ENCODE measurements at regions not wholly inside any gene's neighbourhood (a gene's known extent, or its start where the extent isn't known, plus 50 kb on each side); places are given as distances from the start of the nearest gene placed in this dataset.

- TF ChIP-seq, protein P1, sequence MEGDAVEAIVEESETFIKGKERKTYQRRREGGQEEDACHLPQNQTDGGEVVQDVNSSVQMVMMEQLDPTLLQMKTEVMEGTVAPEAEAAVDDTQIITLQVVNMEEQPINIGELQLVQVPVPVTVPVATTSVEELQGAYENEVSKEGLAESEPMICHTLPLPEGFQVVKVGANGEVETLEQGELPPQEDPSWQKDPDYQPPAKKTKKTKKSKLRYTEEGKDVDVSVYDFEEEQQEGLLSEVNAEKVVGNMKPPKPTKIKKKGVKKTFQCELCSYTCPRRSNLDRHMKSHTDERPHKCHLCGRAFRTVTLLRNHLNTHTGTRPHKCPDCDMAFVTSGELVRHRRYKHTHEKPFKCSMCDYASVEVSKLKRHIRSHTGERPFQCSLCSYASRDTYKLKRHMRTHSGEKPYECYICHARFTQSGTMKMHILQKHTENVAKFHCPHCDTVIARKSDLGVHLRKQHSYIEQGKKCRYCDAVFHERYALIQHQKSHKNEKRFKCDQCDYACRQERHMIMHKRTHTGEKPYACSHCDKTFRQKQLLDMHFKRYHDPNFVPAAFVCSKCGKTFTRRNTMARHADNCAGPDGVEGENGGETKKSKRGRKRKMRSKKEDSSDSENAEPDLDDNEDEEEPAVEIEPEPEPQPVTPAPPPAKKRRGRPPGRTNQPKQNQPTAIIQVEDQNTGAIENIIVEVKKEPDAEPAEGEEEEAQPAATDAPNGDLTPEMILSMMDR (IDR thresholded peaks at IDR 0.05) = no peak
- TF ChIP-seq POLR2A (IDR thresholded peaks at IDR 0.05) = no peak
- no peaks in the 10 kb centered on the region for H3K9me3 ChIP-seq (replicated peaks in 1 of 3)
- no peaks in the 10 kb centered on the region for H3K27me3 ChIP-seq
- H3K36me3 ChIP-seq (replicated peaks in 1 of 2) = no peaks in the 10 kb centered on the region
- 57 to 63% (median 62%) methylated on average over 5 of the region's 5 CpGs for WGBS, 4 donors
- no peak overlapping the region for H3K4me3 ChIP-seq
- no peak for DNase-seq
- H3K27ac ChIP-seq = no peak overlapping the region
- intact Hi-C loops (cut with DNase I) = no loop called here
- no peaks in the 10 kb centered on the region for H3K4me1 ChIP-seq (replicated peaks in 1 of 2)
These were observed 212.2 kb downstream of the CHRM2 start for GRCh38 chr7:137080516-137081203.

DNA sequence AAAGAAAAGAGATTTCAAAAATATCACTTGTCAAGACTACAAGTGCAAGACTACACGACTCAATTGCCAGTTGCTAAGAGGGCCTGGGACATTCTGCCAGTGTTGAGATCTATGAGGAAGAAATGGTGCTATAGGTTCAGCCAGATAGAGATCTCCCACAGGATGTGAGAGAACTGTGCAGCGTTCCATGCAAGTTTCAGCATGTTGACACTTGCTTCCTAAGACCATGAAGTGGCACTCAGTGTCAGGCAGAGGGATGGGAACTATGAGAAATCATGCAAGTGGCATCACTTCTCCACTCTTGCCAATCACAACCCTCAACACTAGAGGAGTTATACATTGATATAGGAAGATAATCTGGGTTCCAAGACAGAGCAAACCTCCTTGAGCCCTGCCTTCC is 210.3 kb downstream of the CHRM2 start:
- no peaks in the 10 kb centered on the region for H3K9me3 ChIP-seq (replicated peaks in 1 of 3)
- no peaks in the 10 kb centered on the region for H3K27me3 ChIP-seq
- DNase-seq = no peak
- H3K4me1 ChIP-seq (replicated peaks in 1 of 2) = no peaks in the 10 kb centered on the region
- TF ChIP-seq POLR2A (IDR thresholded peaks at IDR 0.05) = no peak
- TF ChIP-seq, protein P1 (IDR thresholded peaks at IDR 0.05) = no peak
- intact Hi-C loops (cut with DNase I) = no loop called here
- H3K27ac ChIP-seq = no peak overlapping the region
- no peaks in the 10 kb centered on the region for H3K36me3 ChIP-seq (replicated peaks in 1 of 2)
- H3K4me3 ChIP-seq = no peak overlapping the region
- WGBS, 4 donors = 60 to 74% (median 65%) methylated on average over 2 of the region's 2 CpGs

- no peak overlapping the region for H3K27ac ChIP-seq
- no peak overlapping the region for H3K4me3 ChIP-seq
- H3K36me3 ChIP-seq (replicated peaks in 1 of 2) = no peaks in the 10 kb centered on the region
- no peak for DNase-seq
- intact Hi-C loops (cut with DNase I) = no loop called here
- no peaks in the 10 kb centered on the region for H3K27me3 ChIP-seq
- no peaks in the 10 kb centered on the region for H3K9me3 ChIP-seq (replicated peaks in 1 of 3)
- no peaks in the 10 kb centered on the region for H3K4me1 ChIP-seq (replicated peaks in 1 of 2)
- 61 to 73% (median 65%) methylated on average over 2 of the region's 2 CpGs for WGBS, 4 donors
- TF ChIP-seq POLR2A (IDR thresholded peaks at IDR 0.05) = no peak
- TF ChIP-seq, protein P1 (IDR thresholded peaks at IDR 0.05) = no peak
These were observed 206.1 kb downstream of the CHRM2 start for GRCh38 chr7:137074391-137075030.

- Histone ChIP-seq H3K9me3 (replicated peaks in 1 of 3) (no peaks in the 10 kb centered on the region), H3K27ac (no peak overlapping the region), H3K36me3 (replicated peaks in 1 of 2) (no peaks in the 10 kb centered on the region), H3K27me3 (no peaks in the 10 kb centered on the region), H3K4me3 (no peak overlapping the region), H3K4me1 (replicated peaks in 1 of 2) (no peaks in the 10 kb centered on the region)
- 83 to 94% (median 89%) methylated on average over 3 of the region's 3 CpGs for WGBS, 4 donors
- DNase-seq = no peak
- no peak for TF ChIP-seq POLR2A (IDR thresholded peaks at IDR 0.05)
- TF ChIP-seq, protein P1 (IDR thresholded peaks at IDR 0.05) = no peak
- intact Hi-C loops (cut with DNase I) = no loop called here
These were observed 205.3 kb downstream of the CHRM2 start for GRCh38 chr7:137073571-137074325.
